Vagina (tissue), 2 donors: ENCODE measurements at regions not wholly inside any gene's neighbourhood (a gene's known extent, or its start where the extent isn't known, plus 50 kb on each side); places are given as distances from the start of the nearest gene placed in this dataset.
"Not testable (repeated sequence)": the region's sequence is repeated elsewhere in the genome, so short reads cannot be mapped to it uniquely, and the experiment has no call there.

Experiments
- POLR2A ChIP-seq, 2 donors: fragments of 450-650 bp; IDR thresholded peaks; one replicate each; pipeline ENCODE4 v1.6.1; 2017; ENCODE audit warnings: antibody characterized with exemption in 2 of 2, mild to moderate bottlenecking in 2 of 2, moderate library complexity in 2 of 2
- TF ChIP-seq, protein P1 (sequence below), 3 experiments: fragments of 450-650 bp in 2 of 3; fragments of 200-600 bp in 1 of 3; sonication (generic) in 1 of 3; IDR thresholded peaks; one replicate each; pipeline ENCODE4 v1.5.1; 2017 to 2019; ENCODE audit warnings: antibody characterized with exemption in 3 of 3, mild to moderate bottlenecking in 2 of 3, moderate library complexity in 2 of 3

DNA sequence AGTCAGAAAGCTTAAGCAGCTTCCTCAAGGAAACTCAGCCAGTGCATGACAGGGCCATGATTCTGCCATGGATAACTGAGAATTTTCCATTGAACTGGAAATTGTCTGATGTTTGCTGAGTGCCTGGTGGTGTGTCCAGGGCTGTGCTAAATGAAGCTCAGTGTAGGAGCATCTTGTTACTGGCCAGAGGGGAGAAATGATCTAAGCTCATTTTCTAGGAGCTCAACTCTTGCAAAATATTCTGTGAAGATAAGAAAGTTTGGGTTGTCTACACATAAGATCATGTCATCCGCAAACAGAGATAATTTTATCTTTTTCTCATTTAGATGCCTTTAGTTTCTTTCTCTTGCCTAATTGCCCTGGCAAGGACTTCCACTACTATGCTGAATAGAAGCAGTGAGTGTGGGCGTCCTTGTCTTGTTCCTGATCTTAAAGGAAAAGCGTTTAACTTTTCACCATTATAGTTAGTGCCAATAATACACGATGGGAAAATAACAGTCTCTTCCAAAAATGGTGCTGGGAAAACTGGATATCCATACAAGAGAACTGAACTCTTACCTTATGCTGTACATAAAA is 108.9 kb downstream of the ATP6V0E2 start:
- TF ChIP-seq, protein P1, sequence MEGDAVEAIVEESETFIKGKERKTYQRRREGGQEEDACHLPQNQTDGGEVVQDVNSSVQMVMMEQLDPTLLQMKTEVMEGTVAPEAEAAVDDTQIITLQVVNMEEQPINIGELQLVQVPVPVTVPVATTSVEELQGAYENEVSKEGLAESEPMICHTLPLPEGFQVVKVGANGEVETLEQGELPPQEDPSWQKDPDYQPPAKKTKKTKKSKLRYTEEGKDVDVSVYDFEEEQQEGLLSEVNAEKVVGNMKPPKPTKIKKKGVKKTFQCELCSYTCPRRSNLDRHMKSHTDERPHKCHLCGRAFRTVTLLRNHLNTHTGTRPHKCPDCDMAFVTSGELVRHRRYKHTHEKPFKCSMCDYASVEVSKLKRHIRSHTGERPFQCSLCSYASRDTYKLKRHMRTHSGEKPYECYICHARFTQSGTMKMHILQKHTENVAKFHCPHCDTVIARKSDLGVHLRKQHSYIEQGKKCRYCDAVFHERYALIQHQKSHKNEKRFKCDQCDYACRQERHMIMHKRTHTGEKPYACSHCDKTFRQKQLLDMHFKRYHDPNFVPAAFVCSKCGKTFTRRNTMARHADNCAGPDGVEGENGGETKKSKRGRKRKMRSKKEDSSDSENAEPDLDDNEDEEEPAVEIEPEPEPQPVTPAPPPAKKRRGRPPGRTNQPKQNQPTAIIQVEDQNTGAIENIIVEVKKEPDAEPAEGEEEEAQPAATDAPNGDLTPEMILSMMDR (IDR thresholded peaks at IDR 0.05), result not testable (repeated sequence)
- TF ChIP-seq POLR2A (IDR thresholded peaks at IDR 0.05), result not testable (repeated sequence)
